Fibroblast of lung (primary cell): ENCODE measurements at regions not wholly inside any gene's neighbourhood (a gene's known extent, or its start where the extent isn't known, plus 50 kb on each side); places are given as distances from the start of the nearest gene placed in this dataset.

Source experiments
- EZH2 ChIP-seq: IDR thresholded peaks from 2 replicates; pipeline ENCODE4 v1.5.1; 2012; ENCODE audit warnings: low read length, control low read depth, mild to moderate bottlenecking; ENCODE audit errors: missing control alignments
- TF ChIP-seq, protein P1 (sequence below), 2 donors: IDR thresholded peaks in 1 of 2; conservative IDR thresholded peaks in 1 of 2; 1 replicate in 1 of 2; 2 replicates in 1 of 2; pipeline ENCODE4 v1.5.1; 2011 to 2012; ENCODE audit warnings: low read length in 2 of 2, control low read depth in 1 of 2, inconsistent platforms in 1 of 2, low read depth in 1 of 2, mild to moderate bottlenecking in 1 of 2

DNA sequence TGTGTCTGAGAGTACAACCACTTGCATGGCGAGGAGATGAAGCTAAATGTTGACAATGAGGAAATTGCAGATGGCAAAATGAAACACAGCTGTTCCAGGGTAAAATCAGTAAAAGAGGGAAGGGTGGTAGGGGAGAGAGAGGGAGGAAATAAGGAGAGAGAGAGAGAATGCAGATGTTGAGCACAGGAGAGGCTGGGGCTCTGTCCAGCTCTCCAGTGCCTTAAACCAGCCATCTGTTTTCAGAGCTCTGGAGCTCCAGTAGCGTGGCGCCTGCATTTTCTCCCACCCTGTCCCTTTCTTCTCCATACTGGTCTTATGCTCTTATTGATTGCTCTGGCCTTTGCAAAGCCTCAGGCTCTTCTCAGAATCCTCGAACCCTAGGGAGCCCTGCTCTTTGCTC, 52.7 kb upstream of the BOD1L2 start:
- TF ChIP-seq EZH2, result no peak
- TF ChIP-seq, protein P1, sequence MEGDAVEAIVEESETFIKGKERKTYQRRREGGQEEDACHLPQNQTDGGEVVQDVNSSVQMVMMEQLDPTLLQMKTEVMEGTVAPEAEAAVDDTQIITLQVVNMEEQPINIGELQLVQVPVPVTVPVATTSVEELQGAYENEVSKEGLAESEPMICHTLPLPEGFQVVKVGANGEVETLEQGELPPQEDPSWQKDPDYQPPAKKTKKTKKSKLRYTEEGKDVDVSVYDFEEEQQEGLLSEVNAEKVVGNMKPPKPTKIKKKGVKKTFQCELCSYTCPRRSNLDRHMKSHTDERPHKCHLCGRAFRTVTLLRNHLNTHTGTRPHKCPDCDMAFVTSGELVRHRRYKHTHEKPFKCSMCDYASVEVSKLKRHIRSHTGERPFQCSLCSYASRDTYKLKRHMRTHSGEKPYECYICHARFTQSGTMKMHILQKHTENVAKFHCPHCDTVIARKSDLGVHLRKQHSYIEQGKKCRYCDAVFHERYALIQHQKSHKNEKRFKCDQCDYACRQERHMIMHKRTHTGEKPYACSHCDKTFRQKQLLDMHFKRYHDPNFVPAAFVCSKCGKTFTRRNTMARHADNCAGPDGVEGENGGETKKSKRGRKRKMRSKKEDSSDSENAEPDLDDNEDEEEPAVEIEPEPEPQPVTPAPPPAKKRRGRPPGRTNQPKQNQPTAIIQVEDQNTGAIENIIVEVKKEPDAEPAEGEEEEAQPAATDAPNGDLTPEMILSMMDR (conservative IDR thresholded peaks at IDR 0.05 in 1 of 2, IDR thresholded peaks at IDR 0.05 in 1 of 2; ENCODE audit: low read depth in 1 of 2, low read length in 2 of 2), result no peak
